GM21390 (cell line): ENCODE measurements at regions not wholly inside any gene's neighbourhood (a gene's known extent, or its start where the extent isn't known, plus 50 kb on each side); places are given as distances from the start of the nearest gene placed in this dataset.

Experiments
- ATAC-seq: cut with Tn5 transposase; IDR thresholded peaks from one replicate; pipeline ENCODE4 v1.9.1; 2021; ENCODE audit not compliant: unreplicated experiment

DNA sequence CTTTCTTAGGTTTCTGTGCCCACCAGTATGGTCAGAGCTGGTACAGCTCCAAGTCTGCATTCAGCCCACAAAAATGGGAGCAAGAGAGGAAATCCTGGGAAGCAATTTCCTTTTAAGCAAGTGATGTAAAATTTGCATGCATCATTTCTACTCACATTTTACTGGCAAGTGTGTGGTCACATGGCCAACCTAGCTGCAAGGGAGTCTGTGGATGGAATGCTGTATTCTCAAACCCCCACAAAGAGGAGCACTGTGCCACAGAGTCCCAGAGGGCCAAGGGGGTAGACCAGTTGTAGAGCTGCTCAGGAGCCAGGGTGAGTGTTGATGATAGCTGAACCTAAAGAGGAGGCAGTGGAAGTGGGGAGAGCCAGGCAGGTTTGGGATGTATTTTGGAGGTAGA lies 154.3 kb upstream of the SPRY4 start:
- ATAC-seq = no peak

DNA sequence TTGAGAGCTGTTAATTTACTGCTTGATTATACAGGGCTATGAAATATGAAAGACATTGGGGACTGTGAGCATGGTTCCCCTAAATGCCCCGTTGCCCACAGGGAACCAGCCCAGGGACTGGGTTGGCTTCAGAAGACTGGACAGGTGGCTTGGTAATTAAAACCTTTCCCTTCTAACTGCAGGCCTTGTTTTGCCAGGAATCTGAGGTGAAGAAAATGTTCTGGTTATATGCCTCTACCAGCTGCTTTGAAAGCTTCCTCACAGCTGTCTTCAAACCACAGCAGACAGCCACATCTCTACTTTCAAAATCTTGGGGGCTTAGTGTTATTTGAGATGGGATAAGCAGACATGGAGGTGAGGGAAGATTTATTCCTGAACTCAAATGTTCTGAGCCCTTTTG lies 153.3 kb upstream of the SPRY4 start:
- no peak for ATAC-seq

DNA sequence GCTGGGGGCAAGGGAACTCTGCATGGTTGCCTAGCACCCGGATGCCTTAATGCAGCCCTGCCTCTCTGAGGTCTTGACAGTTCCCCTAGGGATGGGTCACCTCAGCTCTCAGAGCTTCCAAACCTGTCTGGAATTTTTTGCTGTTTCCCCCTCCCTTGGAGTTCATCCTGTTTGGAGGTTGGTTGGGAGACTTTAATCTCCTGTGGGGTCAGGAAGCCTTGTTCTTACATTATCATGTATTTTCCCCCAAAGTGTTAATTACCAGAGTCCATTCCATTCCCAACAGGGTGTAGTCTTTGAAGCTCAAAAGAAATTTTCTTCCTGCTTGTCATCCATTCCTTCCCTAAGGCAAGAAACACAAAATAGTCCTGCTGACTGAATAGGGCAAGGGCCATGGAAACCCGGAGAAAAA lies 150.3 kb upstream of the SPRY4 start:
- ATAC-seq = no peak

DNA sequence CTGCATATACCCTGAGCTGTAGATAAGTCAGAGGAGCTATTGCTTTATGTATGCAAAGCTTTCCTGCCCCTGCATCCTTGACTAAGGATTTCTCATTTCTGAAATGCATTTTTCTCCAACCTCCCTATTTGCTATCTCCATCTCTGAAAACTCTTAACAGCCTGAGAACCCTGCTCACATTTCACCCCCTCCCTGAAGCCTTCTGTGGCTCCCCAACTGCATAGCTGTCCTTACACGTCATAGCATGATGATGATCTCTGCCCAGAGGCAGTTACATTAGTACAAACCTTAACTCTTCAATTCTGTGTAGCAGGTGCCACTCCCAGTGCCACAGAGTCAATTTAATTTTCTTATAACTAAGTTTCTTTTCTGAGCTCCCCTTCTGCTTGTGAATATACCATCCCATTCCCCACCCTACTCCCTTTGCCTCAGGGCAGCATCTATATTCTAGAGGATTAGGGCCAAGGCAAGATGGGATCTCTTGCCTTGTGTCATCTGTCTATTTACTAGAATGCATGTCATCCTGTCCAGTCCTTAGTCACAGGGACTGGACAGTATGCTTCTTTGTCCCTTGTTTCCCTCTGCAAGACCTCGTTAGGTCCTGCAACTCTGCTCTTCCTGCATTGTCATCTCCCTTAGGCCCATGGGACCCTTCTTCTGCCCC lies 149.7 kb upstream of the SPRY4 start:
- ATAC-seq = no peak

DNA sequence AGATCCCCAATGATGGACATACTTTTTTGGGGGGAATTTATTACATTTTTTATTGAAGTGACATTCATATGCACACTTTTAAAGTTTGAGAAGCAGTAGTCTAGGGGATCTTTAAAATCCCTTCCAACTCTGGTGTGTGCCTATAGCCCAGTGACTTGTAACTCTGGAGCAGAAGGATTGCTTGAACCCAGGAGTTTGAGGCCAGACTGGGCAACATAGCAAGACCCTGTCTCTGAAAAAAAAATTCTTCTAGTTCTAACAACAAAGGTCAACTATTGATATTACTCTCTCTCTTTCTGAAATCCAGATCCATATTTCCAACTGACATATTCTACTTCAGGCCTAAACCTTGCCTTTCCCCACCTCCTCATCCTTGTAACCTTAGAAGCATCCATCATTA lies 148.2 kb upstream of the SPRY4 start:
- ATAC-seq = no peak

DNA sequence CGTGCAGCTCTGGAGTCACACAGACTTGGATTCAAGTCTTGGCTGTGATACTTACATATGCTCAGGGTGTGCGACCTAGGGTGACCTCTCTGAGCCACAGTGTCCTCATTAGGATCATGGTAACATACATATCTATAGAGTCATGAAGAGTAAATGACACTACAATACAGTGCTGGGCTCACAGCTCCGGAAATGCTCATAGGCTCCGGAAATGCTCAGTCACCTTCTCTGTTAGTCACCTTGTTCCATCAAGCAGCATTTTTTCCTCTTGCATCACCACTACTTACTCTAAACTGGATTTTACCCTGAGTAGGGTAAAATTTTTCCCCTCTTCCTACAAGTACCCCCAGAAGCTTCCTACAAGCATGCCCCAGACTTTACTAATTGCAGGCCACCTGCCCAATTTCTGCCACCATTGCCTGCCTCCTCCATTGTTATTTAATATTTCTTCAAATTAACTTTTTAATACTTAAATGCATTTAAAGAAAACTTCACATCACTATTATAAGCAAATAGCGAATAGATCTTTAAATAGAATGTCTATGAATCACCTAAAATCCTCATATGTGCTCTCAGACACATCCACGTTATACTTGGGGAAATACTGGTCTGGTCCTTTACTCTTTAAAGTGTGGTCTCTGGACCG lies 147.6 kb upstream of the SPRY4 start:
- ATAC-seq = no peak

DNA sequence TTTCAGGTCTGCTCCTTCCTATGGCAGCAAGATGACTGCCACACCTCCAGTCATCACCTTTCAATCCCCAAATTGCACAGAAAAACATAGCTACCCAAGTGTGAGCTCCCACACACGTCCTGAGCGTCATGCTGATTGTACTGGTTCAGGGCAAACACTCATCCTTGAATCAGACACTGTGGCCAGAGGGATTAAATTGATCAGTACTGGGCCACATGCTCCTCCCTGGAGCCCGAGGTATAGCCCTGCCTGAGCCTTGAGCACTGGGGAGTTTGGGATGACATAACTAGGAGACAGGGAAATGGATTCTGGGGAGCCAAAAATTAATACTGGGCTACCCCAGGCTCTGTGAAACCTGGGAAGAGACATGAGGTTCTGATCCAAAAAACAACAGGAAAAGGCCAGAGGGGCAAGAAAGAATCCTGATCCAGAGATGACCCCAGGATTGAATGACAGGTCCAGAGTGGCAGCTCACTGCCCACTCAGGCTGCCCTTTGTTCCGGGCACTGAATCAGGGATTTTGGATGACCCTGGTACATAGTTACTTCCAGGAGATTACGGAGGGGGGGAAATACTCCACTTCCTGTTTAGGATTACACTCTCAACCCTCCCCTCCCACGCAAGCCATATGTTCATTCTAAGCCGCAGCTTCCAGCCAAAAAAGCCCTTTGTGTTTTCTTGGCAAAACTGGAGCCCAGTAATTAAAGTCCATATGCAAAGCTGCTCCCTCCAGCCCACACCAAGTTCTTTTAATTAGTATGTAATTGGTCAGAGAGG lies 141.6 kb upstream of the SPRY4 start:
- no peak for ATAC-seq

DNA sequence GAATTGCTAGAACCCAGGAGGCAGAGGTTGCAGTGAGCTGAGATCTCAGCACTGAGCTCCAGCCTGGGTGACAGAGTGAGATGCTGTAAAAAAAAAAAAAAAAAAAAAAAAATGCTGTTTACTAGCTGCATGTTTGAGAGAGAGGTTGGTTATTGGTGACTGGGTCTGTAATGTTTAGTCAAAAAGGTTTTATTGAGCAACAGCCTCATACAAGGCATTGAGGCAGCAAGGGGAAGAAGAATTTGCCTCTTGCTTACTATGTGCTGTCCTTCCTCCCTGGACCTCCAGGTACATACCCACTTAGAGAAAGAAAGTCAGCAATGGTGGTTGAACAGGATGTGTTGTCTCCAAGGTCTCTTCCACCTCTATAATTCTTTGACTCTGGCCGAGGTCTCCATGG lies 140.7 kb upstream of the SPRY4 start:
- no peak for ATAC-seq

DNA sequence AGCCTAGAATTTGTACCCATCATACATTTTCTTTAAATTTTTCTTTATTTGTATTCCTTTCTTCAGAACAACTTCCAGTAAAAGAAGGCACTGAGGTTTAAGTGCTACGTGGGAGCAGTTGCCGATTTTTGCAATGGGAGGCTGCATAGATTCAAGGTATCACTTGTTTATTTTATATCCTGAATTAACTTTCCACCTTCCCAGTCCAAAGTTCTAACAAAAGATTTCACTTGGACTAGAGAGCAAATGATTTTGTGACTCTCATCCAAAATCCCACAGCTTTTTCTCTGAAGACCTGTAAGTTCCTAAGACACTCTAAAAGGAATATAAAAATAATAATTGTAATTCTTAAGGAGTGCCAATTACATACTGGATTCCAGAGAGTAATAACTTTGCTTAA lies 139.1 kb upstream of the SPRY4 start:
- ATAC-seq = no peak

DNA sequence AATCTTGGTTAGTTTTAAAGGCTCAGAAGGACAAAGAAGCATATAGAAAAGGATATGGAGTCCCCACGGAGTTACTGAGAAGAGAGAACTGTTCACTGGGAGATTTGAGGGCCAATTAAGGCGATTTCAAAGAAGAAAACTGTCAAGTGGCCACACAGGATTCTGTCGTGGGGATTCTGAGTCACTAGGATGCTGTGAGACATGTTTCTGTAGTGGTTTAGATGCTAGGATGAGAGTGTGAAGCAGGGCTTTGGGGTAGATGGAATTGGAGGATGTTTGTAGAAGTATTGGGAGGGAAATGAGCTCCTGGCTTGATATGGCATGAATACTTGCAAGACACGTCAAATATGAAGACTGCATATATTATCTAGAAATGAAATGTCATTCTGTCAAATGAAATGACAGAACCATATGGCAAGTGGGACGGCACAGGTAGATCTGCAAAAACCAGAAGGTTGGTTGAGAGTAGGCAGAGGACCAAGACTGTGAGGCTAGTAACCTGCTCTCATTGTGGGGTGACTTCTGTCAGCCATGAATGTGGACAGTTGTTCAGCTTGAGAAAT lies 136.3 kb upstream of the SPRY4 start:
- no peak for ATAC-seq

DNA sequence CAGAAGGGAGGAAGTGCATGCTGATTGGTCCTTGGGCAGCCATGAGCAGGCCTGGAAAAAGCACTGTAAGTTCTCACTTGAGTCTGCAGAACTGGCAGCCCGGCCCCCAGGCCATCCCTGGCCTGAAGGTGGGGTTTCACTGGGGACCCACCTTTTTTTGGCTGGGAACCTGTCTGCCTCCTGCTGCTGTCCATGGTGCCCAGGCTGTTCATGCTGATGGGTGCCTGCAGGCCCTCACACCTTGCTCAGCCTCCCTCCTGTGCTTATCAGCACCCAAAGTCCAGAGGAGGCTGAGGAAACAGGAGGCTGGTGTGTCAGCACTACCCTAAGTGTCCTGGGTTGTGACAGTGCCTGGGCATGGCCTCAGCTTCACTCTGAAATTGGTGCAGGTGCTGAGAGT lies 134.4 kb upstream of the SPRY4 start:
- no peak for ATAC-seq

DNA sequence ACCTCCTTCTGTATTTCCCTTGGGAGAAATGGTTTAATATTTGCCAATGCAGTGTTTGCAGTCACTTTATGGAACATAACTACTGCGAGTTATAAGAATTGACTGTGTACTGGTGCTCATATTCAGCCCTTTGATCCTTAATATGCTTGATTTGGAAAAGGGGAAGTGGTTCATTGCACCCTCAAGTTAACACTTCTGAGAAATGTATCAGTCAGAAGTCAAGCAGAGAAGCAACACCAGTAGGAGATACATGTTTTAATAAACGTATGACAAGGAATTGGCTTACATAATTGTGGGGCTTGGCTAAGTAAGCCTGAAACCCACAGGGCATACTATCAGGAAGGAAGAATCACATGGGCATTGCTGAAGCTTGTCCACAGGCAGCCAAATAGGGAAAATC lies 131.0 kb upstream of the SPRY4 start:
- no peak for ATAC-seq

DNA sequence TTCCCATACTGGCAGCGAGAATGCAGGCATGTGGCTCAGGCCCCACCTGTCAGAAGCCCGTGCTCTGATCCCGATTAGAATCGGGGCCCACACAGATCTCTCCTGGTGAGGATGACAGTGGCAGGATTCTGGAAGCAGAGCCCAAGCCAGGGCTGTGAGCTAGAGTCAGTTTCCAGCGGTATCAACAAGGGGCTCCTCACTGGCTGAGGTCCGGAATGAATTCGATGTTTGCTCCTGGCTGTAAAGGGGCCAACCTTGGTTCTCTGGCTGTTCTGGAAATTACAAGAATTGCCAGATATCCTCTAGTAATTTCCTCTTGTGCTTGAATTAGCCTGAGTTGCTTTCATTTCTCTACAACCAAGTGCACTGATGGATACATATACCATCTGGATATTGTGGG lies 129.1 kb upstream of the SPRY4 start:
- ATAC-seq = no peak

DNA sequence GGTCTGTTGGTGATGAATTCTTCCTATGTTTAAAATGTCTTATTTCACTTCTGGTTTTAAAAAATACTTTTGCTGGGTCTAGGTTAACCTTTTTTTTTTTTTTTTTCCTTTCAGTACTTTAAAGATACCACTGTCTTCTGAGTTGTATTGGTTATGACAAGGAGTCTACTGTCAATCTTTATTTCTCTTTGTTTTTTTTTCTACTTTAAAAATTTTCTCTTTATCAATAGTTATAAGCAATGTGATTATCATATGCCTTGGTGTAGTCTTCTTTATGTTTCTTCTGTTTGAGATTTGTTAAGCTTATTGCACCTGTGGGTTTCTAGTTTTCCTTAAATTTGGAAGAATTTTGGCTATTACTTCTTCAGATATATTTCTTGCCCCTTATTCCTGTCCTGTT lies 125.6 kb upstream of the SPRY4 start:
- no peak for ATAC-seq

DNA sequence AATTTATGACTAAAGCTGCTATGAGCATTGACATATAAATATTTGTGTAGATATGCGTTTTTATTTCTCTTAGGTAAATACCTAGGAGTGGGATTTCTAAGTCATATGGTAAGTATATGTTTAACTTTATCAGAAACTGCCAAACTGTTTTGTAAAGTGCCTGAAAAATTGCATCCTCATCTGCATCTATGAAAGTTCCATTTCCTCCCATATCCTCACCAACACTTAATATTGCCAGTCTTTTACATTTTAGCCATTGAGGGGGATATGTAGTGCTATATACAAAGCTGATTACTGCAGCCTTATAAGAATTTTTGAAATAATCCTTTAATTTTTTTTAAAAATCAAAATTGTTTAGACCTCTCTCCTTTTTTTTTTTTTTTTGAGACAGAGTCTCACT lies 123.1 kb upstream of the SPRY4 start:
- ATAC-seq = no peak

DNA sequence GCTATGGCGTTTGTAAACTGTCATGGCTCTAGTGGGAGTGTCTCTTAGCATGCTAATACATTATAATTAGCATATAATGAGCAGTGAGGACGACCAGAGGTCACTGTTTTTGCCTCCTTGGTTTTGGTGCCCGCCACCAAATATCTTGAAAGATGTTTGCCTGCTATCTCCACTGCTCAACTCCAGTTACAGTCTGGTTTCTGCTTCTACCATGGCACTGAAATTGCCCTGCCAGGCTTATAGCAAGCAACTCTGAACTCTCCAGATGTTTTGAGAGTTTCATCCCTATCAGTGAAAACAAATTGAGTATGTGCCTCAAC lies 122.1 kb upstream of the SPRY4 start:
- ATAC-seq = no peak

DNA sequence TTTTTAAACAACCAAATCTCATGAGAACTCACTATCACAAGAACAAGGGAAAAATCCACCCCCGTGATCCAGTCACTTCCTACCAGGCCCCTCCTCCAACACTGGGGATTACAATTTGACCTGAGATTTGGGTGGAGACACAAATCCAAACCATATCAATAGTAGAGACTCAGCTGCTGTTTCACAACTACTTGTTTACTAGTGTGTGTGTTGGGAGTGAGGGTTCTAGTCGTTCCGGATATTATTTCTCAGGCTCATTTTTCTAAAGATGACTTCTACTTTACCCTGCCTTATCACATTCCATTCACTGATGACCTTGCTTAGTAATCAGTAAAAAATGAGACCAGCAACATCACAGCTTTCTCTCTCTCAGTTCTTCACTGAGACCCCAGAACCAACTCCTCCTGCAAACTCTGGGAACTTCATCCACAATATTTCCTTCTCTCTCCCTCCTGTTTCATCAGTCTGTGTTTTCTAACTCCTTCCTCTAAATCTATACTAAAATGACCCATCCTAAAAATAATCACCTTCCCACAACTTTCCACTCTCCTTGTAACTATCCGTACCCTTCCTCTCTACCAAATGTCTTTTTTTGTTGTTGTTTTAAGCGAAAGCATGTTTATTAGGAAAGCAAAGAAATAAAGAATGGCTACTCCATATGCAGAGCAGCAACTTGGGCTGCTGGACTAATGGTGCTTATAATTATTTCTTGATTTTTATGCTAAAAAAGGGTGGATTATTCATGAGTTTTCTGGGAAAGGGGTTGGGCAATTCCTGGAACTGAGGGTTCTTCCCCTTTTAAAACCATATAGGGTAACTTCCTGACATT lies 121.5 kb upstream of the SPRY4 start:
- no peak for ATAC-seq

DNA sequence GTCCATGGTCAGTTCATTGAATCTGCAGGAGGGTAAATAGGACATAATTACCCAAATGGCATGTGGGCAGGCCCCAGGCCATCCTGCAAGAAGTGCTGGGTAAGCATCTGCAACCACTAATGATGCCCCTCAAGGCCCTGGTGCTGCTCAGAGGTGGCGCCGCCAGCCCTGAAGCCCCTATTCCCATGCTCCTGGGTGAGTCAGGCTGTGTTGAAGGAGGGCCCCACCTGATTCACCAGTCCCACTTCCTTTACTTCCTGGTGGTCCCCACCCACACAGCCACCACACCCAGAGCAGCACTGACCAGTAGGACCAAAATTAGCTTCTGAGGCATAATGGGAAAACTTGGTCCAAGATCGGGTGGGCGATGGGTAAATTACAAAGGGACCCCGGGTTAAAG lies 120.4 kb upstream of the SPRY4 start:
- no peak for ATAC-seq

DNA sequence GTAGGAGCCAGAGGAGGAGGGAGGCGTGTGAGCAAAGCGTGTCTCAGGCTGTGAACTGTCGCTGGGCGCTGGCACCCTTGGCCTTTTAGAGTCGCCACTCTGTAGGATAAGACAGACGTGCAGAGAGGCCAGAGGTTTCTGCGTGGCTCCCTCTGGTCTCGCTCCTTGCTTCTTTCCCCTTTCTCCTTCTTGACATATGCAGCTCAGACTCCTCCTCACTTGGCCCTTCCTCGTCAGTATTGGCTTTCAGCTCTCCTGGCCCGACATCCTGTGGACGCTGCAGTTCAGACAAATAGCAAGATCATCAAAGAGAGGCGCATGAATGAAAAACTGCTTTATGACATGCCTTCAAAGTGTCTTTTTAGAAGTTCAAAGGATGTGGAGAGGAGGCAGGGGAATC lies 116.8 kb upstream of the SPRY4 start:
- ATAC-seq = no peak

DNA sequence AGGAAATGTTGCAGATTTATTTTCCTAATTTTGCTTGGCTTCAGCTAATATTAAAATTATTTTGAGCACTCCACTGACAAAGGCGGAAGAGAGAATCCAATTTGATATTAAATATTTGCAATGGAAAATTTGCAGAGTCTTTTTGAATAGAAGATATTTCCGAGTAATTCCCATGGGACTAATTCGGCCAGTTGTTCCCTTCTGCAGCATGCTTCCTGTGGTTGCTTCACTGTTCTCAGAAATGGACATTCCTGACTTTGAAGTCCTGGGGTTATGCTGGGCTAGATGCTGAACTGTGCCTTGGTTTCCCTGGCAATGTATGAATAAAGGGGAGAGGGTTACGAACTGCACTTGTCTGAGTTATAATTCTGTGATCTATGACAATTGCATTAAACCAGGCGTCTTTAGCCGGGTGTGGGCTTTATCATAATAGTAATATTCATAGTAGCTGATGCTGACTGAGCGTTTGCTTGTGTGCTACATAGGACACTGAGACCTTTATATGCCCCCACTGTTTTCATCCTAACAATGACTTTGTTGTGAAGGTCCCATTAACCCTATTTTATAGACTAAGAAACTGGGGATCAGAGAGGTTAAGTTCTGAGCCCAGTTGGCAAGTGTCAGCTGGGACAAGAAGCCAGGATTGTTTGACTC lies 114.5 kb upstream of the SPRY4 start:
- no peak for ATAC-seq

DNA sequence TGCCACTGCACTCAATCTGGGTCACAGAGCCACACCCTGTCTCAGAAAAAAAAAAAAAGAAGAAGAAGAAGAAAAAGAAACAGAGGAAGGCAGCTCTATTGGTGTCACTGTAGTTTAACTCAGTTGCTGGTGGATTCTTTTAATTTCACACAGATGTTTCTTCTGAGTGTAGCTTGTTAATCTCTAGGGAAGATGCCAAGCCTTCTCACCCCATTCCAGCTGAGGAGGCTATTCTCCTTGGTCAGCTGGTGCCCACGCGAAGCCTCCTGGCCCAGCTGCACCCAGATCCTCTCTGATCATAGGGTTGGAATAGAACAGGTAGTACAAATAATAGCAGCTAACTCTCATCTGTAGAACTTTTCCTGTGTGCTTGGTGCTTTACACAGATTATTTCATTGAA lies 113.8 kb upstream of the SPRY4 start:
- ATAC-seq = no peak
